BE2C (cell line): ENCODE measurements at regions not wholly inside any gene's neighbourhood (a gene's known extent, or its start where the extent isn't known, plus 50 kb on each side); places are given as distances from the start of the nearest gene placed in this dataset.
"Not testable (repeated sequence)": the region's sequence is repeated elsewhere in the genome, so short reads cannot be mapped to it uniquely, and the experiment has no call there.

ENCODE experiments used
- DNase-seq: peaks from one replicate; pipeline ENCODE4 v3.0.0-alpha.2; 2020
- H3K27me3 ChIP-seq: fragments of 250-450 bp; sonication (Bioruptor Pico); 2 replicates; pipeline ENCODE4 v1.5.1; 2020; ENCODE audit warnings: mild to moderate bottlenecking
- H3K36me3 ChIP-seq: fragments of 250-450 bp; sonication (Bioruptor Pico); 2 replicates; pipeline ENCODE4 v1.5.1; 2020; ENCODE audit warnings: mild to moderate bottlenecking
- H3K4me1 ChIP-seq: fragments of 250-450 bp; sonication (Bioruptor Pico); 2 replicates; pipeline ENCODE4 v1.5.1; 2020
- H3K4me3 ChIP-seq: 2 replicates; pipeline ENCODE4 v1.5.1; 2011; ENCODE audit warnings: low read depth, low read length
- H3K9me3 ChIP-seq: fragments of 250-450 bp; sonication (Bioruptor Pico); 2 replicates; pipeline ENCODE4 v1.5.1; 2020
- CTCF ChIP-seq: IDR thresholded peaks from 2 replicates; pipeline ENCODE4 v1.5.1; 2012; ENCODE audit warnings: mild to moderate bottlenecking, low read depth, low read length

GRCh38 chr19:27822336-27822735 is 1390.6 kb downstream of the UQCRFS1 start:
- Histone ChIP-seq H3K4me1 (no peaks in the 10 kb centered on the region), H3K4me3 (no peak overlapping the region), H3K27me3 (no peaks in the 10 kb centered on the region), H3K36me3 (no peaks in the 10 kb centered on the region), H3K9me3 (no peaks in the 10 kb centered on the region)
- TF ChIP-seq CTCF, result no peak
- no peak for DNase-seq

- H3K36me3 ChIP-seq, result no peaks in the 10 kb centered on the region
- H3K4me3 ChIP-seq, result no peak overlapping the region
- no peak for DNase-seq
- H3K9me3 ChIP-seq, result no peaks in the 10 kb centered on the region
- no peak for TF ChIP-seq CTCF
- no peaks in the 10 kb centered on the region for H3K4me1 ChIP-seq
- H3K27me3 ChIP-seq, result no peaks in the 10 kb centered on the region
Observed at GRCh38 chr19:27821418-27822018, 1391.4 kb downstream of the UQCRFS1 start.

GRCh38 chr19:27815985-27816384 is 1397.0 kb downstream of the UQCRFS1 start:
- H3K4me1 ChIP-seq, result no peaks in the 10 kb centered on the region
- DNase-seq, result no peak
- H3K4me3 ChIP-seq, result no peak overlapping the region
- no peaks in the 10 kb centered on the region for H3K27me3 ChIP-seq
- TF ChIP-seq CTCF, result no peak
- H3K9me3 ChIP-seq, result 0 out of 2 replicates have a peak, but pooled peaks cover 3% of the 10 kb centered on the region
- H3K36me3 ChIP-seq, result no peaks in the 10 kb centered on the region

- not testable (repeated sequence) for H3K9me3 ChIP-seq, H3K36me3 ChIP-seq, H3K4me1 ChIP-seq, H3K4me3 ChIP-seq, DNase-seq, H3K27me3 ChIP-seq
Observed at GRCh38 chr19:27814834-27815233, 1398.1 kb downstream of the UQCRFS1 start.

GRCh38 chr19:27814274-27814673 is 1398.7 kb downstream of the UQCRFS1 start:
- H3K4me3 ChIP-seq, H3K27me3 ChIP-seq, H3K36me3 ChIP-seq, H3K9me3 ChIP-seq, H3K4me1 ChIP-seq, DNase-seq: not testable (repeated sequence)

GRCh38 chr19:27806471-27807070 is 1406.4 kb downstream of the UQCRFS1 start:
- Histone ChIP-seq H3K36me3 (peaks cover 2% of the 10 kb centered on the region; the same call in 1 of the 2 replicates), H3K27me3 (no peaks in the 10 kb centered on the region), H3K4me3 (no peak overlapping the region), H3K4me1 (no peaks in the 10 kb centered on the region), H3K9me3 (no peaks in the 10 kb centered on the region)
- DNase-seq, result no peak
- TF ChIP-seq CTCF, result no peak

GRCh38 chr19:27805848-27806247 is 1407.1 kb downstream of the UQCRFS1 start:
- DNase-seq, result no peak
- no peaks in the 10 kb centered on the region for H3K27me3 ChIP-seq
- H3K36me3 ChIP-seq, result peaks cover 2% of the 10 kb centered on the region; the same call in 1 of the 2 replicates
- no peak overlapping the region for H3K4me3 ChIP-seq
- TF ChIP-seq CTCF, result no peak
- H3K9me3 ChIP-seq, result no peaks in the 10 kb centered on the region
- H3K4me1 ChIP-seq, result no peaks in the 10 kb centered on the region
